ENCODE measurements at regions not wholly inside any gene's neighbourhood (a gene's known extent, or its start where the extent isn't known, plus 50 kb on each side); places are given as distances from the start of the nearest gene placed in this dataset.

DNA sequence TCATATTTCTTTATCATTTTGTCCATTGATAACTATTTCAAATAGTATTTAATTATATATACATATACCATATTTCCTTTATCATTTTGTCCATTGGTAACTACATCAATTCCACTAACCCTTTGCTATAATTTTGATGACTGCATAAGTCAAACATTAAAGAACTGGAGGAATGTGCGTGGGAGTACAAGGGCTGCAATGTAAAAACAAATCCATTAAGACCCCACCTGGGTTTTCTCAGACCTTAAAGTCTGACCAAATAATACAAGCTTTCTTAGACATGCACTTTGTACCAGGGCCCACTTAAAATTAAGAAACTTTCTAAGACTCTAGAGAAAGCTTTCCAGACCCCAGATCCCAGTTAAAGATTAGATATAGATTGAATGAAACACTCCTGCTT lies 1622.4 kb upstream of the PCDH10 start:
- TF ChIP-seq HDAC6 (IDR thresholded peaks at IDR 0.05; ENCODE audit: unreplicated experiment) (no peak), POLR2AphosphoS5 (IDR thresholded peaks at IDR 0.05; ENCODE audit: low read length) (no peak), DPF2 (IDR thresholded peaks at IDR 0.05) (no peak)
- TF ChIP-seq, protein P1, sequence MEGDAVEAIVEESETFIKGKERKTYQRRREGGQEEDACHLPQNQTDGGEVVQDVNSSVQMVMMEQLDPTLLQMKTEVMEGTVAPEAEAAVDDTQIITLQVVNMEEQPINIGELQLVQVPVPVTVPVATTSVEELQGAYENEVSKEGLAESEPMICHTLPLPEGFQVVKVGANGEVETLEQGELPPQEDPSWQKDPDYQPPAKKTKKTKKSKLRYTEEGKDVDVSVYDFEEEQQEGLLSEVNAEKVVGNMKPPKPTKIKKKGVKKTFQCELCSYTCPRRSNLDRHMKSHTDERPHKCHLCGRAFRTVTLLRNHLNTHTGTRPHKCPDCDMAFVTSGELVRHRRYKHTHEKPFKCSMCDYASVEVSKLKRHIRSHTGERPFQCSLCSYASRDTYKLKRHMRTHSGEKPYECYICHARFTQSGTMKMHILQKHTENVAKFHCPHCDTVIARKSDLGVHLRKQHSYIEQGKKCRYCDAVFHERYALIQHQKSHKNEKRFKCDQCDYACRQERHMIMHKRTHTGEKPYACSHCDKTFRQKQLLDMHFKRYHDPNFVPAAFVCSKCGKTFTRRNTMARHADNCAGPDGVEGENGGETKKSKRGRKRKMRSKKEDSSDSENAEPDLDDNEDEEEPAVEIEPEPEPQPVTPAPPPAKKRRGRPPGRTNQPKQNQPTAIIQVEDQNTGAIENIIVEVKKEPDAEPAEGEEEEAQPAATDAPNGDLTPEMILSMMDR (IDR thresholded peaks at IDR 0.05 in 2 of 3, conservative IDR thresholded peaks at IDR 0.05 in 1 of 3; ENCODE audit: control insufficient read depth in 2 of 3, extremely low read depth in 1 of 3, insufficient read depth in 1 of 3, low read depth in 3 of 3, low read length in 3 of 3) = no peak

All from GM12878 (cell line).